Astrocyte (in vitro differentiated cells and primary cell): ENCODE measurements at regions not wholly inside any gene's neighbourhood (a gene's known extent, or its start where the extent isn't known, plus 50 kb on each side); places are given as distances from the start of the nearest gene placed in this dataset.

Source experiments
- EZH2 ChIP-seq: IDR thresholded peaks from 2 replicates; pipeline ENCODE4 v1.6.1; 2012; ENCODE audit warnings: mild to moderate bottlenecking, low read length, inconsistent platforms; ENCODE audit not compliant: insufficient read depth
- TF ChIP-seq, protein P1 (sequence below): IDR thresholded peaks from 2 replicates; pipeline ENCODE4 v1.5.1; 2011; ENCODE audit warnings: low read depth, mild to moderate bottlenecking, inconsistent platforms, low read length, moderate library complexity; ENCODE audit not compliant: insufficient read depth

DNA sequence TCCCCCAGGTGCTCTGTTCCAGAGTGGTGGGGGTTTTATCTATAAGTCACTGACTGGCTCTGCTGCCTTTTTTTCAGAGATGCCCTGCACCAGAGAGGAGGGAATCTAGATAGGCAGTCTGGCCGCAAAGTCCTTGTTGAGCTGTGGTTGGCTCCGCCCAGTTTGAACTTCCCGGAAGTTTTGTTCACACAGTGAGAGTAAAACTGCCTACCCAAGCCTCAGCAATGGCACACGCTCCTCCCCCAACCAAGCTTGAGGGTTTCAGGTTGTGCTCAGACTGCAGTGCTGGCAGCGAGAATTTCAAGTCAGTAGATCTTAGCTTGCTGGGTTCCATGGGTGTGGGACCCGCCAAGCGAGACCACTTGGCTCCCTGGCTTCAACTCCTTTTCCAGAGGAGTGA, 1428.6 kb downstream of the MAT2B start:
- TF ChIP-seq EZH2, result no peak
- TF ChIP-seq, protein P1, sequence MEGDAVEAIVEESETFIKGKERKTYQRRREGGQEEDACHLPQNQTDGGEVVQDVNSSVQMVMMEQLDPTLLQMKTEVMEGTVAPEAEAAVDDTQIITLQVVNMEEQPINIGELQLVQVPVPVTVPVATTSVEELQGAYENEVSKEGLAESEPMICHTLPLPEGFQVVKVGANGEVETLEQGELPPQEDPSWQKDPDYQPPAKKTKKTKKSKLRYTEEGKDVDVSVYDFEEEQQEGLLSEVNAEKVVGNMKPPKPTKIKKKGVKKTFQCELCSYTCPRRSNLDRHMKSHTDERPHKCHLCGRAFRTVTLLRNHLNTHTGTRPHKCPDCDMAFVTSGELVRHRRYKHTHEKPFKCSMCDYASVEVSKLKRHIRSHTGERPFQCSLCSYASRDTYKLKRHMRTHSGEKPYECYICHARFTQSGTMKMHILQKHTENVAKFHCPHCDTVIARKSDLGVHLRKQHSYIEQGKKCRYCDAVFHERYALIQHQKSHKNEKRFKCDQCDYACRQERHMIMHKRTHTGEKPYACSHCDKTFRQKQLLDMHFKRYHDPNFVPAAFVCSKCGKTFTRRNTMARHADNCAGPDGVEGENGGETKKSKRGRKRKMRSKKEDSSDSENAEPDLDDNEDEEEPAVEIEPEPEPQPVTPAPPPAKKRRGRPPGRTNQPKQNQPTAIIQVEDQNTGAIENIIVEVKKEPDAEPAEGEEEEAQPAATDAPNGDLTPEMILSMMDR, result no peak
